ENCODE measurements at regions not wholly inside any gene's neighbourhood (a gene's known extent, or its start where the extent isn't known, plus 50 kb on each side); places are given as distances from the start of the nearest gene placed in this dataset.

GRCh38 chr13:39876258-39876657 lies 220.8 kb downstream of the COG6 start:
- no peak for TF ChIP-seq CTCF (IDR thresholded peaks at IDR 0.05)
- Mint-ChIP-seq H3K36me3 (ENCODE audit: unreplicated experiment) (no peaks in the 10 kb centered on the region), H3K9me3 (ENCODE audit: unreplicated experiment) (no peaks in the 10 kb centered on the region), H3K4me3 (ENCODE audit: unreplicated experiment) (no peak overlapping the region), H3K4me1 (ENCODE audit: unreplicated experiment) (peaks cover 28% of the 10 kb centered on the region), H3K27me3 (ENCODE audit: unreplicated experiment) (no peaks in the 10 kb centered on the region), H3K27ac (ENCODE audit: unreplicated experiment) (peak overlapping the region; percentile 77)
- no peak for DNase-seq (ENCODE audit: extremely low spot score, unreplicated experiment)

- Mint-ChIP-seq H3K4me1 (ENCODE audit: unreplicated experiment) (peaks cover 30% of the 10 kb centered on the region), H3K9me3 (ENCODE audit: unreplicated experiment) (no peaks in the 10 kb centered on the region), H3K36me3 (ENCODE audit: unreplicated experiment) (no peaks in the 10 kb centered on the region), H3K27ac (ENCODE audit: unreplicated experiment) (no peak overlapping the region), H3K27me3 (ENCODE audit: unreplicated experiment) (no peaks in the 10 kb centered on the region), H3K4me3 (ENCODE audit: unreplicated experiment) (no peak overlapping the region)
- no peak for DNase-seq (ENCODE audit: extremely low spot score, unreplicated experiment)
- no peak for TF ChIP-seq CTCF (IDR thresholded peaks at IDR 0.05)
These were observed 221.7 kb downstream of the COG6 start for GRCh38 chr13:39877134-39877533.

GRCh38 chr13:39879286-39880035 lies 224.0 kb downstream of the COG6 start:
- peaks cover 9% of the 10 kb centered on the region for H3K36me3 Mint-ChIP-seq (ENCODE audit: unreplicated experiment)
- peaks cover 26% of the 10 kb centered on the region for H3K4me1 Mint-ChIP-seq (ENCODE audit: unreplicated experiment)
- no peaks in the 10 kb centered on the region for H3K27me3 Mint-ChIP-seq (ENCODE audit: unreplicated experiment)
- no peak for TF ChIP-seq CTCF (IDR thresholded peaks at IDR 0.05)
- H3K9me3 Mint-ChIP-seq (ENCODE audit: unreplicated experiment) = peaks cover 18% of the 10 kb centered on the region
- no peak overlapping the region for H3K27ac Mint-ChIP-seq (ENCODE audit: unreplicated experiment)
- H3K4me3 Mint-ChIP-seq (ENCODE audit: unreplicated experiment) = no peak overlapping the region
- DNase-seq (ENCODE audit: extremely low spot score, unreplicated experiment) = no peak

- Mint-ChIP-seq H3K27me3 (ENCODE audit: unreplicated experiment) (no peaks in the 10 kb centered on the region), H3K9me3 (ENCODE audit: unreplicated experiment) (peaks cover 34% of the 10 kb centered on the region), H3K4me3 (ENCODE audit: unreplicated experiment) (no peak overlapping the region), H3K4me1 (ENCODE audit: unreplicated experiment) (peaks cover 10% of the 10 kb centered on the region), H3K36me3 (ENCODE audit: unreplicated experiment) (peaks cover 12% of the 10 kb centered on the region), H3K27ac (ENCODE audit: unreplicated experiment) (no peak overlapping the region)
- DNase-seq (ENCODE audit: extremely low spot score, unreplicated experiment) = no peak
- TF ChIP-seq CTCF (IDR thresholded peaks at IDR 0.05) = no peak
These were observed 225.9 kb downstream of the COG6 start for GRCh38 chr13:39881383-39881782.

- H3K9me3 Mint-ChIP-seq (ENCODE audit: unreplicated experiment) = peaks cover 34% of the 10 kb centered on the region
- TF ChIP-seq CTCF (IDR thresholded peaks at IDR 0.05) = no peak
- peaks cover 6% of the 10 kb centered on the region for H3K4me1 Mint-ChIP-seq (ENCODE audit: unreplicated experiment)
- no peak for DNase-seq (ENCODE audit: extremely low spot score, unreplicated experiment)
- no peak overlapping the region for H3K4me3 Mint-ChIP-seq (ENCODE audit: unreplicated experiment)
- H3K27me3 Mint-ChIP-seq (ENCODE audit: unreplicated experiment) = no peaks in the 10 kb centered on the region
- H3K27ac Mint-ChIP-seq (ENCODE audit: unreplicated experiment) = no peak overlapping the region
- H3K36me3 Mint-ChIP-seq (ENCODE audit: unreplicated experiment) = peaks cover 12% of the 10 kb centered on the region
These were observed 226.4 kb downstream of the COG6 start for GRCh38 chr13:39881887-39882286.
